ENCODE measurements at regions not wholly inside any gene's neighbourhood (a gene's known extent, or its start where the extent isn't known, plus 50 kb on each side); places are given as distances from the start of the nearest gene placed in this dataset.

DNA sequence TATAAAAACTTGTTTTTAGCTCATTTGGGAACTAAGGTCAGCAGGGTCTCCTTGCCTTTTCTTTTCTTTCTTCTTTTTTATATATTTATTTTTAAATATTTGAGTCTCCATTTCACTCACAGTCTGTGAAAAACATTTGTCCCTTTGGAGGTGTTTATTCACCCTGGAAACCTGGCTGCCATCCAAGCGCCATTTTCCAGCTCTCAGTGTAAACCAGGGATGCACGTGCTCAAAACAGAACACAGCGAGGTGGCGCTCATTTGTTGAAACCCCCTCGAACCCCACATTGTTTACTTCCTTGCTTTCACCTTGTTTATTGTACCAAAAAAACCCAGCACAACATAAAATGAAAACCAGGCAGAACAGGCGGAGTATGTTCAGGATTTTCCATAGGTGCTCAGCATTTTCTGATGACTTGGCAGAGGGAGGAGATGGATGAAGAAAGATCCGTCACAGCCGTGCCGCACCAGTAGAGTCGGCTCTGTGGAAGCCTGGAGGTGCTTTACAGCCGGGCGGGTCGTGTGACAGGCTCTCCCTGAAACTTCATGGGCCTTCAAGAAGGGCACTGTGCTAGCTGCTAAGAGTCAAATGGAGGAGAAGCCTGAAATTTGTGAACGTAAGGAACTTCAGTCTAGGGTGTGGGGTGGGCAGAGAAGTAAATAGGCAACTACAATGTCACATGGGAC lies 284.4 kb downstream of the FOXL1 start:
- Histone ChIP-seq H3K4me2 (ENCODE audit: extremely low read depth, insufficient read depth, low read length) (no peak overlapping the region), H2AFZ (ENCODE audit: low read length) (no peak overlapping the region), H3K9me3 (ENCODE audit: control insufficient read depth, insufficient read depth, low read depth, low read length) (no peaks in the 10 kb centered on the region), H3K4me1 (ENCODE audit: control insufficient read depth, extremely low read depth, insufficient read depth, low read length) (no peaks in the 10 kb centered on the region), H3K4me3 (replicated peaks in 1 of 4; ENCODE audit: control extremely low read depth in 1 of 4, insufficient read depth in 1 of 4, low read depth in 3 of 4, low read length in 4 of 4) (no peak overlapping the region), H4K20me1 (ENCODE audit: control insufficient read depth, extremely low read depth, insufficient read depth, low read length) (no peaks in the 10 kb centered on the region), H3K9ac (ENCODE audit: insufficient read depth, low read length) (no peak overlapping the region), H3K27me3 (ENCODE audit: control insufficient read depth, insufficient read depth, low read length) (no peaks in the 10 kb centered on the region), H3K79me2 (ENCODE audit: control insufficient read depth, insufficient read depth, low read length) (no peaks in the 10 kb centered on the region), H3K36me3 (ENCODE audit: control insufficient read depth, insufficient read depth, low read length) (no peaks in the 10 kb centered on the region), H3K27ac (ENCODE audit: insufficient read depth, low read length) (no peak overlapping the region)
- peak in 1 of 2 donors; percentile 13 for DNase-seq (ENCODE audit: low read depth in 2 of 2)
- no peak for TF ChIP-seq EZH2 (IDR thresholded peaks at IDR 0.05; ENCODE audit: low read length, missing control alignments)
- no peak for TF ChIP-seq CTCF (conservative IDR thresholded peaks at IDR 0.05 in 1 of 2, IDR thresholded peaks at IDR 0.05 in 1 of 2; ENCODE audit: low read depth in 1 of 2, low read length in 2 of 2)

- Histone ChIP-seq H4K20me1 (ENCODE audit: control insufficient read depth, extremely low read depth, insufficient read depth, low read length) (no peaks in the 10 kb centered on the region), H3K9me3 (ENCODE audit: control insufficient read depth, insufficient read depth, low read depth, low read length) (no peaks in the 10 kb centered on the region), H3K4me3 (replicated peaks in 1 of 4; ENCODE audit: control extremely low read depth in 1 of 4, insufficient read depth in 1 of 4, low read depth in 3 of 4, low read length in 4 of 4) (no peak overlapping the region), H3K4me1 (ENCODE audit: control insufficient read depth, extremely low read depth, insufficient read depth, low read length) (no peaks in the 10 kb centered on the region), H3K27ac (ENCODE audit: insufficient read depth, low read length) (no peak overlapping the region), H3K4me2 (ENCODE audit: extremely low read depth, insufficient read depth, low read length) (no peak overlapping the region), H2AFZ (ENCODE audit: low read length) (no peak overlapping the region), H3K27me3 (ENCODE audit: control insufficient read depth, insufficient read depth, low read length) (no peaks in the 10 kb centered on the region), H3K79me2 (ENCODE audit: control insufficient read depth, insufficient read depth, low read length) (no peaks in the 10 kb centered on the region), H3K9ac (ENCODE audit: insufficient read depth, low read length) (no peak overlapping the region), H3K36me3 (ENCODE audit: control insufficient read depth, insufficient read depth, low read length) (no peaks in the 10 kb centered on the region)
- no peak for TF ChIP-seq EZH2 (IDR thresholded peaks at IDR 0.05; ENCODE audit: low read length, missing control alignments)
- TF ChIP-seq CTCF (conservative IDR thresholded peaks at IDR 0.05 in 1 of 2, IDR thresholded peaks at IDR 0.05 in 1 of 2; ENCODE audit: low read depth in 1 of 2, low read length in 2 of 2): no peak
- DNase-seq (ENCODE audit: low read depth in 2 of 2): no peak
Observed at GRCh38 chr16:86863609-86864008, 285.3 kb downstream of the FOXL1 start.

- no peak overlapping the region for H3K4me2 ChIP-seq (ENCODE audit: extremely low read depth, insufficient read depth, low read length)
- DNase-seq (ENCODE audit: low read depth in 2 of 2): no peak
- TF ChIP-seq CTCF (conservative IDR thresholded peaks at IDR 0.05 in 1 of 2, IDR thresholded peaks at IDR 0.05 in 1 of 2; ENCODE audit: low read depth in 1 of 2, low read length in 2 of 2): no peak
- TF ChIP-seq EZH2 (IDR thresholded peaks at IDR 0.05; ENCODE audit: low read length, missing control alignments): no peak
- peaks cover 3% of the 10 kb centered on the region for H3K27me3 ChIP-seq (ENCODE audit: control insufficient read depth, insufficient read depth, low read length)
- H4K20me1 ChIP-seq (ENCODE audit: control insufficient read depth, extremely low read depth, insufficient read depth, low read length): no peaks in the 10 kb centered on the region
- no peak overlapping the region for H3K4me3 ChIP-seq (replicated peaks in 1 of 4; ENCODE audit: control extremely low read depth in 1 of 4, insufficient read depth in 1 of 4, low read depth in 3 of 4, low read length in 4 of 4)
- H3K36me3 ChIP-seq (ENCODE audit: control insufficient read depth, insufficient read depth, low read length): no peaks in the 10 kb centered on the region
- H3K4me1 ChIP-seq (ENCODE audit: control insufficient read depth, extremely low read depth, insufficient read depth, low read length): no peaks in the 10 kb centered on the region
- H3K9me3 ChIP-seq (ENCODE audit: control insufficient read depth, insufficient read depth, low read depth, low read length): no peaks in the 10 kb centered on the region
- H2AFZ ChIP-seq (ENCODE audit: low read length): no peak overlapping the region
- H3K27ac ChIP-seq (ENCODE audit: insufficient read depth, low read length): no peak overlapping the region
- H3K9ac ChIP-seq (ENCODE audit: insufficient read depth, low read length): no peak overlapping the region
- no peaks in the 10 kb centered on the region for H3K79me2 ChIP-seq (ENCODE audit: control insufficient read depth, insufficient read depth, low read length)
Observed at GRCh38 chr16:86864586-86864985, 286.2 kb downstream of the FOXL1 start.
